Caco-2 (cell line): ENCODE measurements at regions not wholly inside any gene's neighbourhood (a gene's known extent, or its start where the extent isn't known, plus 50 kb on each side); places are given as distances from the start of the nearest gene placed in this dataset.

ENCODE experiments used
- BruUV-seq: library from RNA; stranded (reverse); fragments of 400-500 nt; replicated peaks from 2 replicates; lab custom pipeline; 2021; lab: Mats Ljungman, UMichigan
- CTCF ChIA-PET: fragments of 300-600 bp; sonication (Branson Sonifier 250); formaldehyde crosslinking; loops from one replicate; lab custom pipeline; 2022; ENCODE audit warnings: antibody characterized with exemption; lab: Charles Lee
- POLR2A ChIA-PET: fragments of 300-600 bp; sonication (Branson Sonifier 250); formaldehyde crosslinking; loops from one replicate; lab custom pipeline; 2022; ENCODE audit warnings: antibody characterized with exemption; lab: Charles Lee
- DNase-seq, 2 experiments: peaks; one replicate each; pipeline versions ENCODE4 v3.0.0 to v3.0.0-alpha.2; 2020 to 2022
- H3K27me3 ChIP-seq: replicated peaks from 2 replicates; pipeline ENCODE4 v1.6.0; 2011; ENCODE audit warnings: low read length; ENCODE audit not compliant: control insufficient read depth, insufficient read depth
- H3K36me3 ChIP-seq: 2 replicates; pipeline ENCODE4 v1.5.1; 2011; ENCODE audit warnings: low read length; ENCODE audit not compliant: control insufficient read depth, insufficient read depth
- H3K4me1 ChIP-seq: fragments of 250-450 bp; sonication (Bioruptor Pico); 2 replicates; pipeline ENCODE4 v1.5.1; 2020; ENCODE audit warnings: mild to moderate bottlenecking
- H3K4me3 ChIP-seq: 2 replicates; pipeline ENCODE4 v1.5.1; 2011; ENCODE audit warnings: low read depth, mild to moderate bottlenecking, control low read depth, low read length
- H3K9me3 ChIP-seq: fragments of 250-450 bp; sonication (Bioruptor Pico); 2 replicates; pipeline ENCODE4 v1.5.1; 2020; ENCODE audit warnings: mild to moderate bottlenecking, moderate library complexity
- H3K27ac Mint-ChIP-seq: one replicate; pipeline ENCODE4 v1.8.0; 2022; ENCODE audit warnings: mixed read lengths; ENCODE audit not compliant: unreplicated experiment
- H3K27me3 Mint-ChIP-seq: one replicate; pipeline ENCODE4 v1.8.0; 2022; ENCODE audit warnings: mixed read lengths; ENCODE audit not compliant: insufficient read depth, unreplicated experiment
- H3K36me3 Mint-ChIP-seq: one replicate; pipeline ENCODE4 v1.8.0; 2022; ENCODE audit warnings: mild to moderate bottlenecking, mixed read lengths; ENCODE audit not compliant: insufficient read depth, unreplicated experiment
- H3K4me1 Mint-ChIP-seq: one replicate; pipeline ENCODE4 v1.8.0; 2022; ENCODE audit warnings: low read depth, mixed read lengths; ENCODE audit not compliant: unreplicated experiment
- H3K4me3 Mint-ChIP-seq: one replicate; pipeline ENCODE4 v1.8.0; 2022; ENCODE audit warnings: mild to moderate bottlenecking, moderate library complexity, mixed read lengths; ENCODE audit not compliant: unreplicated experiment
- H3K9me3 Mint-ChIP-seq: one replicate; pipeline ENCODE4 v1.8.0; 2022; ENCODE audit warnings: mixed read lengths; ENCODE audit not compliant: unreplicated experiment
- CTCF ChIP-seq, 2 experiments: fragments of 200-600 bp in 1 of 2; IDR thresholded peaks; 1 replicate in 1 of 2; 2 replicates in 1 of 2; pipeline versions ENCODE4 v1.5.1 to v1.8.0; 2011 to 2022; ENCODE audit warnings: antibody characterized with exemption in 1 of 2, control low read depth in 1 of 2, inconsistent platforms in 1 of 2, low read depth in 1 of 2, low read length in 1 of 2, mild to moderate bottlenecking in 1 of 2, moderate library complexity in 1 of 2; ENCODE audit not compliant: insufficient read depth in 1 of 2, severe bottlenecking in 1 of 2, unreplicated experiment in 1 of 2
- intact Hi-C: fragments of 100-400 bp; cut with micrococcal nuclease; formaldehyde crosslinking; loops from one replicate; pipeline ENCODE4 v1.10.0; 2022; ENCODE audit not compliant: unreplicated experiment

- CTCF ChIA-PET, result no interaction called here
- no peaks in the 10 kb centered on the region for H3K9me3 Mint-ChIP-seq
Measured at GRCh38 chr10:128792426-128793140, 666.4 kb upstream of the MKI67 start.

GRCh38 chr10:128793726-128794655 lies 667.8 kb upstream of the MKI67 start:
- H3K27ac Mint-ChIP-seq, result no peak overlapping the region
- H3K36me3 ChIP-seq, result no peaks in the 10 kb centered on the region
- H3K4me1 Mint-ChIP-seq, result no peaks in the 10 kb centered on the region
- intact Hi-C loops, result no loop called here
- DNase-seq, result no peak
- BruUV-seq, result no TSS peak
- no peak for TF ChIP-seq CTCF (IDR thresholded peaks at IDR 0.05; ENCODE audit: insufficient read depth in 1 of 2, low read depth in 1 of 2, low read length in 1 of 2, severe bottlenecking in 1 of 2, unreplicated experiment in 1 of 2)
- H3K4me3 Mint-ChIP-seq, result no peak overlapping the region
- H3K4me1 ChIP-seq, result no peaks in the 10 kb centered on the region
- H3K27me3 ChIP-seq, result no peaks in the 10 kb centered on the region; the same call in 1 of the 2 replicates
- H3K9me3 ChIP-seq, result no peaks in the 10 kb centered on the region
- CTCF ChIA-PET, result no interaction called here
- no peaks in the 10 kb centered on the region for H3K9me3 Mint-ChIP-seq
- no peaks in the 10 kb centered on the region for H3K36me3 Mint-ChIP-seq
- POLR2A ChIA-PET, result no interaction called here
- H3K4me3 ChIP-seq, result no peak overlapping the region
- H3K27me3 Mint-ChIP-seq, result peaks cover 23% of the 10 kb centered on the region

More at GRCh38 chr10:128792426-128793140, 666.4 kb upstream of the MKI67 start:
- Mint-ChIP-seq H3K4me1 (no peaks in the 10 kb centered on the region), H3K27me3 (peaks cover 26% of the 10 kb centered on the region), H3K36me3 (no peaks in the 10 kb centered on the region), H3K4me3 (no peak overlapping the region), H3K27ac (no peak overlapping the region)
- no peaks in the 10 kb centered on the region; the same call in 1 of the 2 replicates for H3K27me3 ChIP-seq
- H3K36me3 ChIP-seq, result no peaks in the 10 kb centered on the region
- no peaks in the 10 kb centered on the region for H3K9me3 ChIP-seq
- intact Hi-C loops, result no loop called here
- POLR2A ChIA-PET, result no interaction called here
- H3K4me3 ChIP-seq, result no peak overlapping the region
- DNase-seq, result no peak
- TF ChIP-seq CTCF (IDR thresholded peaks at IDR 0.05; ENCODE audit: insufficient read depth in 1 of 2, low read depth in 1 of 2, low read length in 1 of 2, severe bottlenecking in 1 of 2, unreplicated experiment in 1 of 2), result no peak
- H3K4me1 ChIP-seq, result no peaks in the 10 kb centered on the region
- BruUV-seq, result no TSS peak

- H3K27me3 Mint-ChIP-seq, result peaks cover 16% of the 10 kb centered on the region
- TF ChIP-seq CTCF (IDR thresholded peaks at IDR 0.05; ENCODE audit: insufficient read depth in 1 of 2, low read depth in 1 of 2, low read length in 1 of 2, severe bottlenecking in 1 of 2, unreplicated experiment in 1 of 2), result no peak
- ChIA-PET CTCF (no interaction called here), POLR2A (no interaction called here)
- Histone ChIP-seq H3K4me3 (no peak overlapping the region), H3K9me3 (no peaks in the 10 kb centered on the region), H3K4me1 (no peaks in the 10 kb centered on the region), H3K27me3 (no peaks in the 10 kb centered on the region; the same call in 1 of the 2 replicates), H3K36me3 (no peaks in the 10 kb centered on the region)
- no peak overlapping the region for H3K27ac Mint-ChIP-seq
- intact Hi-C loops, result no loop called here
- no peak overlapping the region for H3K4me3 Mint-ChIP-seq
- H3K4me1 Mint-ChIP-seq, result no peaks in the 10 kb centered on the region
- DNase-seq, result no peak
- no TSS peak for BruUV-seq
- no peaks in the 10 kb centered on the region for H3K9me3 Mint-ChIP-seq
- H3K36me3 Mint-ChIP-seq, result no peaks in the 10 kb centered on the region
Measured at GRCh38 chr10:128796396-128796912, 670.2 kb upstream of the MKI67 start.
